Femur (tissue), 1 donor: ENCODE measurements at regions not wholly inside any gene's neighbourhood (a gene's known extent, or its start where the extent isn't known, plus 50 kb on each side); places are given as distances from the start of the nearest gene placed in this dataset.

Source experiments
- DNase-seq: peaks from one replicate; pipeline ENCODE4 v3.0.0-alpha.2; 2017

DNA sequence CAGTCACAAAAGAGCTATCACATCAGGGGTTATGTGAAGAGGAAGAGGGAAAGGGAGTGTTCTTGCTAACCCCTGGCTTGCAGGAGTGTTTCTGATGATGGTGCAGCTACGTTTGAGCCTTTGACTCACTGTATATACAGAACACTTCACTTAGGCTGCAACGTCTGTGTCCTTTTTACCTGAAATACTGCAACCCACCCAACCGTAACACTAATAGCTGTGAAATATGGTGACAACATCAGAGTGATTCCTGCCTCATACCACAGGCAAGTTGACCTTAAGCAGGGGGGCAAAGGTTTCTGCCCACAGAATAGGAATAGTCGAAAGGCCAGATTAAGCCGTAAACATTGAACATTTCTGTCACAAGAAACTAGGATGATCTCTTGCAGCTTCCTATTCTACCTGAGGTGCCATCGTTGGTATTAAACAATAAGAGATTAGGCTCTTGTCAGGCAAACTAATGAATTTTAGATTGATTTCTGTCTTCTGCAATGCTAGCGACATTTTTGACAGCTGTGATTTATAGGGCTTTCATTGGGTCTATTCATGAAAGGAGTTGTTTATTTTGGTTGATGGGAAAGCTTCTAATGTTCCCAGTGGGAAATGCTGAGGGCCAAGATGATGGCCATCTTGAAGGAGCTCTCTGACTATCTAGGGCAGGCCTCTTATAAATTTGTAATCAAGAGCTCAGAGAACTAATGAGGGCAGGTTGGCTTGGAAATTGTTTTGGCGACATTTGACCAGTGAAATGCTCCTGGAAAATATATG, 316.8 kb downstream of the PIK3C3 start:
- no peak for DNase-seq

DNA sequence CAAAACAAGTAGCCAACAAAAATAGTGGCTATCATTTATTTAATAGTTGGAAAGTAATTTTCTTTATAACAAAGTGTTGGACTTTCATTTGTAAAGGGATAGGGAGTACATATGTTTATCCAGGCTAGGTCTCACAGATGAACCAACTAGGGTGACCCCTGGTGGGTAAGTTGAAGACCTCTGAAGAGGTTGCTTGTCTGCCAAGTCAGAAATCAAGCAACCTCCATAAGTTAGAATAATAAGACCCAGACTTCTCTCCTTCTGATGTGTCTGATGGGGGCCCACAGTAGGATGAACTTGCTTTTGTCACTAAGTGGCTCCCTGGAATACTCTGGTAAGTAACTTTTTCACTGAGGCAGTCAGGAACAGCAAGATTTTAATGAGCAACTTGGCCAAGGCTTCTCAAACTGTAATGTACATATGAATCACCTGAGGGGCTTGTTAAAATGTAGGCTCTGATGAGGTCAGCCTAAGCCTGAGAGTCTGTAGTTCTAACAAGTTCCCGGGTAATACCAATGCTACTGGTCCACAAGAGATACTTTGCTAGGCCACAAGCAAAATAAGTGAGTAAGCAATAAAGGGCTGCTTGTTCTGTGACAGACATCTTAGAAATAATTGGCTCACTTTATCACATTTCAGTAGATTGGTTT, 319.6 kb downstream of the PIK3C3 start:
- no peak for DNase-seq

DNA sequence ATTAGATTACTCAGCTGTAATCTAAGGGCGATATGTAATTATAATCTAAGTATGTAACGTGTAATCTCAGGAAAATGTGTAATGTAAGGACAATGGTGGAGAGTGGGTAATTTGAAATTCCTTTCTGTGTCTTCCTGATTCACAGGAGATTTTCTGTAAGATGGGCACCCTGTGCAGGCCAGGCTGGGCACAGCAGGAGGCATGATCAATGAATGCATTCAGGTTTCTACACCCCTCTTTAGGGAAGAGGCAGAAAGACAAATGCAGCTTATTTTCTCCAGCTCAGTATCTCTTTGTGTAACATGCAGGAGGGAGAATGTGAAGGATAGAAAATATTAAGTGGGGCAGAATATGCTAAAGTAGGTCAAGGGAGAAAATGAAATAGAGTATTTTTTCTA, 320.1 kb downstream of the PIK3C3 start:
- DNase-seq = no peak

DNA sequence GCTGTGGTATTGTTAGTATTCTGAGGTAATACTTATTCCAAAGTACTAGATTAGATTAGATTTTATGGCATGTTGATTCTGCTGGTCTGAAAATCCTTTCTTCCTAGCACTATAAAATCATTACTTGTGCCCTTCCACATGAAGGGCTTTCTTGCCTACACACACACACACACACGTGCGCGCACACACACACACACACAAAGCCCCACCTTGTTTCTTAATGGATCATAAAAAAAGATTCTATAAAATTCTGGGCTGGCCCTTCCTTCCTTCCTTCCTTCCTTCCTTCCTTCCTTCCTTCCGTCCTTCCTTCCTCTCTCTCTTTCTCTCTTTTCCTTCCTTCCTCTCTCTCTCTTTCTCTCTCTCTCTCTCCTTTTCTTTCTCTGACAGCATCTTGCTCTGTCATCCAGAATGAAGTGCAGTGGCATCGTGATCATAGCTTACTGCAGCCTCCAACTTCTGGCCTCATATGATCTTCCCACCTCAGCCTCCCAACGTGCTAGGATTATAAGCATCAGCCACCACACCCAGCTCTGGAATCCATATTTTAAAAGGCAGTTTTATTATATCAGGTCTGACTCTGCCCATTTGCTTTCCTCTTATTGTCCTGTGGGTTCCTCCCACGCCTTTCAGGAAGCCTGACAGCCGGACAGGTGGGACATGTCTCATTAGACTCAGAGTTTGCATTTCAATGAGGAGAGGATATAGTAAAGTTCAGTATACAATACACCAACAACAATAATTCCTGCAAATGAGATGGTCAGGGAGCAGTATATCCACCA, 321.1 kb downstream of the PIK3C3 start:
- DNase-seq = no peak

DNA sequence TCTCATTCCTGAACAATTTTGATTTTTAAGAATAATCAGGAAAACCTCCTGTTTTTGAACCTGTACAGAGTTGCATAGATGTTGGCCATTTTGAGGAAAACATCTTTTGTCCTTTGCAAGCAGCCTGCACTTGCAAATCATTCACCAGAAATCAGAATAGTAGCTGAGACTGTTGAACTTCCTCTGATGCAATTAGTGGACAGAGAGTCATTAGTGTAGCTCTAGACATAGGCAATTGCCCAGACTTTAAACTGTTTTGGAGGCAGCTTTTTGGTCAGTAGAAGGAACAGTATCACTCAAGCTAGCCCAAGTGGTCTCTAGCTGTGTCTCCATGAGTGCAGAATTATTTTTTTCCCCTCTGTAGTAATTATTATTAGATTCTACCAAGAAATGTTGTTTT, 326.1 kb downstream of the PIK3C3 start:
- no peak for DNase-seq

DNA sequence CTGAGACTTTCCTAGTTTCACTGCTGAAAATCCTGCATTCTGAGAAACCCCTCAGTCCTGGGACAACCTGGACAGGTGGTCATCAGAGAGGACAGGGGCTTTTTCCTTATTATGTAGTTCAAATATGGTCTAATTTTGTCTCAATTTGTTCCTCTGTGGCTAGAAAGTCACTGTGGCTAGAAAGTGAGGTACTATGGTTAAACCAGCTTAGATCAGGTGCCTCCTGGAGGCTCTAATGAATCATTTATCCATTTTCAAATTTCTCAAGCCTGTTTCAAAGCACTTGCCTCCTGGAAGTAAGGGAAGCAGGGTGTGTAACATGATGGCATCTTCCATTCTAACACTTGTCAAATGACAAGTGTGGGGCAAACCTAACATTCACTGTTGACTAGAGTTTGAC, 326.8 kb downstream of the PIK3C3 start:
- no peak for DNase-seq

DNA sequence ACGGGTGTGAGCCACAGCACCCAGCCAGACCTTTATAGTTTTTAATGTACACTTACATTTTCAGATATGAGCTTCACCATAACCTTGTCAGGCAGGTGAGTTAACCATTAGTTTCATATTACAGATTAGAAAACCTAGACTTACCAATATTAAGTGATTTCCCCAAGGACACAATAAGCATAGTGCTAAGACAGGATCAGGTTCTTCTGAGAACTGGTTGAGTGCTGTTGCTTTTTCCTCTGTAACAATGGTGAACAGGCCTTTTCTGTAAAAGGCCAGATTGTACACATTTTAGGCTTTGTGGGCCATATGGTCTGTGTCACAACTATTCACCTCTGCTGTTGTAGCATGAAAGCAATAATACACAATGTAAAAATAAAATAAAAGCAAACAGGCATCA, 332.0 kb downstream of the PIK3C3 start:
- DNase-seq = no peak

DNA sequence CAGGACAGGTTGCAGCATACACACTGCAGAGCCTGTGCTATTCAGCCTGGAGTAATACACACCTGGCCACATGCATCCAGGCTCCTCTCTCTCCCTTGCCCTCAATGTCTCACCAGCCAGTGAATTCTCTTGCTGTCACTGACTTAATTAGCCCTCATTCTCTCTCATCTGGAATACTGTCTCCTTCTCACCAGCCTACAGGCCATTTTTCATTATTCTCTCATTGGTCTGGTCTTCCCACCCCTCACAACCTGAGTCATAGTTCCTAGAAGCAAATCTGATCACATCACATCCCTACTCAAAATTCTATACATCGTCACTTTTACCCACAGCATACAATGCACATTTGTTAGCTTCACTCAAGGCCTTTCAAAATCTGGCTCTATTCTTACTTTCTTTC, 333.1 kb downstream of the PIK3C3 start:
- DNase-seq = no peak

DNA sequence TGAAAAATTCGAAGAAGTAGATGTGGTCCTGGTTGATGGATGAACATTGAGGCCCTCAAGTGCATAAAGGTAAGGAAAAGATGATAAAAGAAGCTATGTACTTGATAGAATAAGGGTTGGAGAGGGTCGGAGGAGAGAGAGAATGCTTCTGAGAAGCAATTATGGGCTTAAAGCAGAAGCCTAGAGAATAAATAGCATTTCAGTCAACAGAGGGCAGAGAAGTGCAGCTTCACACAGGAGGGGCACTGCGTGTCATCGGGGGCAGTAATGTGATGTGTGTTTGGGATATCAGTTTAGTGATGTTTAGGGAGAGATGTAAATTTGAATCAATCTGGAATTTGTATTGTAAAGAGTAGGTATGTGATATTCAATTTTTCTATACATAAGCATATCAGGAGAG, 334.5 kb downstream of the PIK3C3 start:
- DNase-seq = no peak

DNA sequence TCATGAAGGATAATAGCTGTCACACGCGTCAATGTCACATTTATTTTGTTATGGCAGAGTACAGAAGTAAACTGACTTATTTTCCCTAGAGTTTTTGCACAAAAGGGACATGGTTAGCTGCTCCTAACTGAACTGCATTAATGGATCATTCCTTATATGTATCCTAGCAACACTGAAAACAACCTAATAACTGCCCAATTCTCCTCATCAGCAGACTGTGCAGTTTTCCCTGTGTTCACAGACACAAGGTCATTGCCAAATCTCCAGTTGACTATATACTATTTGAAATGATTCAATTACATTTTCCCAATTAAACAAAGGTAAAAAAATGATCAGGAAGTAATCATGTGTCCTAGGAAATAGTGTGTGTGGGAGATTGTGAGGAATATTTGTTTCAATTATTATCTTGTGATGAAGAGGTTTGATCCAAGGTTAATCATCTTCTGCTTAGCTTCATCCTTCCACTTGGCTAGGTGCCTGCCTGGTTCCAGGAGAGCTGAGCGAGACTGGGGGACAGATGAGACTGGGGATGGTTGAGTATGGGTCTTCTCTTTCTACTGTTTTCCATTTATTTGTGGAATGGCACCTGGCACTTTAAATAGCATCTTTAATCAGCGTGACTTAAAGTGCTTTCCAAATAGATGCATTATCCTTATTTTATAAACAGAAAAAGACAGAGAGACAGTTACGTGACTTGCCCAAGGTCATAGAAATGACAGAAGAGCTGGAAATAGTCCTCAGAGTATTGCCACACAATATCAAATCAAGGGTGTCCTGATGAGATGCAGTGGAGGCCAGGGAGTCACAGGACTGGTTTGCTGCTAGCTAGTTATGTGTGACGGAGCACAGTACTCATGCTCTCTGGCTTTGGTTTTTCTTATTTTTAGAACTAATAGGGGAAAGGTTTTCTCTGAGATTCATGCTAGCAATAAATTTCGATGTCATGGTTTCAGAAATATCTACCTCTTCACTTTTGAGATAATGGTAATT, 335.6 kb downstream of the PIK3C3 start:
- DNase-seq = no peak

DNA sequence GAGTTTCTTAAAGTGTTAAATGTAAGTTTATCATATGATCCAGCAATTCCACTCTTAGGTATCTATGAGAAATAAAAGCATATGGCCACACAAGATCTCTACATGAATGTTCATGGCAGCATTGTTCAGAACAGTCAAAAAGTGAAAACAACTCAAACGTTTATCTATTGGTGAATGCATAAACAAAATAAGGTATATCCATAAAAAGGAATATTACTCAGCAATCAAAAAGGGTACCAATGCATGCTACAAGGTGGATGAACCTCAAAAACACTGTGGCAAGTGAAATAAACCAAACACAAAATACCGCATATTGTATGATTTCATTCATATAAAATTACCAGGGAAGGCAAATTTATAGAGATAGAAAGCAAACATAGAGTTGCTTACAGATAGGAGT, 337.6 kb downstream of the PIK3C3 start:
- no peak for DNase-seq

DNA sequence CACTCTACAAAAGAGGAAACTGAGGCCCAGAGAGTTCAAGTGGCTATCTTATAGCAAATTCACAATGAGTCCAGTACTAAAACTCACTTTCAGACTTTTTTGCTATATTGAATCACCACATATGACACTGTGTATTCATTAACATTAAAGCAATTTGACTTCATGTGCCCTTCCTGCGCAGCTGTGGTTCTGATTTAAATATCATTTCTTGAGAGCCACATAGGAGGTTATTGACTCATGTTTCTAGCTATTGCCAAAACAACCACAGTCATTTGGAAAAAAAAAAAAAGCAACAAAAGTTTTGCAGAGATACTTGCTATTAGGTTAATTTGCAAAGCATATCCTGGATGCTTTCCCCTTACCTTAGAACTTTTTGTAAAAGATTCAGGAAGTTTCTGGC, 341.2 kb downstream of the PIK3C3 start:
- DNase-seq = no peak

DNA sequence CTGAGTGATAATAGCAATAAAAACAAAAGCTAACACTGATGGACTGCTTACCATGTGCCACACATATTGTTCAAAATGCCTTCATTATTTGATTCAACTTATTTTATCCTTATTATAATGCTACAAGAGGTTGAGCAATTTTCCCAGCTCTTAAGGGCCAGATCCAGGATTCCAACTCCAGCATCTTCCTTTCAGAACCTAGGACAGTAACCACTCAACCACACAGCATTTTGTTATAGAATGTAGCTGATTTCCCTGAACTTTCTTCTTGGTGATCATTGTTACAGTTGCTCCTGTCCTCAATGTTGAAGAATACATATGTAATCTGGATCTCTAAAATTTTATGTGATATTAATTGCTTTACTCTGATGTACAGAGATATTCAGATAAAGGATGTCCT, 341.7 kb downstream of the PIK3C3 start:
- DNase-seq = no peak

DNA sequence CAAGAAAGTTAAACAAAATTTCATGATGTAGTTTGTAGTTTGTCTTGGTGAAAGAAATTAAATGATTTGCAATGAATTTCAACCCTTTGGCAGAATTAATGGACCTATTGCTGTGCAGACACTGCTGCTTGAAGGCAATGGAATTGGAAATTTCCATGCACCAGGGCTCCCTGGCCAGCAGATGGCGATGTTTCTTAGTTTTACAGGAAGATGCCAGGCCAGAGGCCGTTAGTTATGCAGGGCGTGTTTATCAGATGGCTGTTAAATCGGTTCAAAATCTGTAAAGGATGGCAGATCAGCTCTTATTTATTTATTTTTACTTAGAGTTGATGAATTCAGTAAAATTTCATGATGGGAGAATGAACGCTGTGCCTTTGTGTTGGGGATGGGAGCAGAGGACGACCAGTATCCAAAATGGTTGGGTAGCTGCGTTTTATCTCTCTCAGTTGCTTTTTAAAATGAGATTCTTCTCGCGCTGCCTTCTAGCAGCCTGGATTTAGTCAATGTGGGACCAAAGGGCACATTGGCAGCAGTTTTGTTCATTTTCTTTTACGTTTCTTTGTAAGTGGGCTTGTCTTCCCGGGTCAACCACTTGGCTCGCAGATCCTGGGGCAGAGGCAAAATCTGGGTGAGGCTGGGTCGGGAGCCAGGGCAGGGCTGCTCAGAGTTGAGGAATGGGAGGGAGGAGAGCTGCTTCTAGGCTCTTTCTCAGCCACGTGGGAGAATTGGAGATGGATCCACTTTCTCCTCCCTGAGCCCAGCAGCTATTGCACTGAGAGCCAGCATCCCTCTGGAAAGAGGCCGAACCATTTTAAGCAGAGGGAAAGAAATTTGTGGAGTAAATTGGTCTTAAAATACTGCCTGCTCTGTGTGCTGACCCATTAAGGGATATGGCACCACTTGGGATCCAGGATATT, 344.0 kb downstream of the PIK3C3 start:
- peak; percentile 82 for DNase-seq

DNA sequence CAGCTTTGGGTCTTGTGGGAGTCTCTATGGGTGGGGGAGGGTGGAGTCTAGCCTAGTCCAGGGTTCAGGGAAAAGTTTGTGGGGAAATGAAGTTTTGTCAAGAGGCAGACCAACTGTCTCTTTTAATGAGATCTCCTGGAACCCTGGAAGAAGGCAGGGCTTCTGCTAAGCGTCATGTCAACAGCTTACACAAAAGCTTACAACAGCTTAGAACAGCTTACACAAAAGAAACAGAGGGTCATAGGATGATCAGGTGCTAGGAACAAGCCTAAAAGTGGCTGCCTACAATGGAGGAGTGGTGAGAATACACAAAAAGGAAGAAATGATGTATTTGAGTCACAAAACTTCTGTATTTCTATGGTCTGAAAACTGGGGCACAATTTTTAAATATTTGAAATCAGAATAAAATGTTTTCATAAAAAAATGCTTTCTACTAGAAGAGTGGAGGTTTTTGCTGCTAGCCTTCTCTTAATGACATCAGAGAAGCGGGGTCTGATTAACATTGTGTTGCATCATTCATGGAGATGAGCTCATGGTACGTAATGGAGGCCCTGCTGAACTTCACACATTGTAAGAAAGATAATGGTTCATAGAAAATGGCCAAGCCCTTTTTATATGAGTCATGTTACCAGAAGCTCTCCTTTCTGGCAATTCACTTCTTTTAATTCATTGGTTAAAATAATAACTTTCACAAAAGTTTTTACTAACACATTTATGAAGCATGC, 351.0 kb downstream of the PIK3C3 start:
- DNase-seq = no peak

DNA sequence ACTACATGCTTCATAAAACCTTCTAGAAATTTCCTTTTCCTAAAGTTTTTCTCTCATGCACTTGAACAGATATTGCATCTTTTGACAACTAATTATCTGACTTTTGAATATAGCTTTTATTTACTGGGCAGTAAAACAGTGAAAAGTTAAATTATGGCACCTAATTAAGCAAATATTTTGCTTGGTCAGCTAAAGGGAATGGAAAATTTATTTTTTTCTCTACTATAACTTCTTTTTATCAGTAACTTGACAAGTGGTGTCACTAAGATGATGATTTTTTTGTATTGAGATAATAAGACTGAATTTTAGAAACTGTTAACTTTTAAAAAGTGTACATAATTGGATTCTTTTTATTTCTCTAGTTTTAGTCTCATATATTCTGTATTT, 351.6 kb downstream of the PIK3C3 start:
- DNase-seq = no peak

DNA sequence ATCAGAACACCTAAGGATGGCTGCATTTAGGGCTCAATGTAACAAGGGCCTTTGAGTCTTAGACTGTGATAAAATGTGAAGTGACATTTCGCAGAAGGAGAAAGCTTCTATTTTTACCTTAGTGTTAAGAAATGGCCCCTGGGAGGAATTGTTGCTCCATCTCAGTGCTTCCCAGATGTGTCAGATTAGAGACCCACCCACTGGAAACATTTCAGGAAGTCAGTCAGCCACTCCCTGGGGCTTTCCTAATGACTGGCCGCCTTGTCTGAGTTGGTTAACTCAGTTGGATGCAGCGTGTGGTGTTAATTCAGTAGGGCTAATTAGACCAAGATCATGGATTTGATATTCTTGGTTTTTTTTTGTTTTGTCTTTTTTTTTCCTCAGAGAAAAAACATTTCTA, 355.9 kb downstream of the PIK3C3 start:
- DNase-seq = no peak

DNA sequence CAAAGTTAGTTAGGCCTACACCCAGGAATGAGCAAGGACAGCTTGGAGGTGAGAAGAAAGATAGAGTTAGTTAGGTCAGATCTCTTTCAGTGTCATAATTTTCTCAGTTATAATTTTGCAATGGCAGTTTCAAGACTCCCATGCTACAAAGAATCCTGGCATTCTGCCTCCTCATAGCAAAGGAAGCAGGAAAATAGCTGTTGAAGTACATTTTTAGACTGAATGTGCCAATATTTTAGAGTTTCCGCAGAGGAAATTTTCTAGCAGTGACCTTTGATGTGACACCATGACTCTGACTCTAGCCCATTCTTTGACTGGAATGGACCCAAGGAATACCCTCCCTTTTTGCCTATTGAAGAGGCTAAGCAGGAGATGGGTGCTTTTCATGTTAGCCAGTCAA, 371.7 kb downstream of the PIK3C3 start:
- DNase-seq = no peak

DNA sequence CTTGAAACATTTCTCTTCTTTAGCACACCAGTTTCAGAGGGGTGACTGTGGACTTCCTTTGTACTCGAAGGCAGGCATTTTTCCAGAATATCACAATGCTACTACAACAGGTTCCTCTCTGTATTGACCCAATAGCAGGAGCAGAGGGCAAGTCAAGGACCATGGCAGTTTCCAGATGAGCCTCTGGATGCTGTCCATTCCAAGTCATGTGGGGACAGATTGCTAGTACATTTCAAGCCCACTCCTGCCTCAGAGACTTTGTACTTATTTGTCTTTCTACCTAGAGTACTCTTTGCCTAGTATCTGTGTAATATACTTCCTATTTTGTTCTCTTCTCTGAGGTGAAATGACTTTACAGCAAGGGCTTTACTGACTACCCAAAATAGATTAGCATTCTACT, 373.9 kb downstream of the PIK3C3 start:
- DNase-seq = no peak

DNA sequence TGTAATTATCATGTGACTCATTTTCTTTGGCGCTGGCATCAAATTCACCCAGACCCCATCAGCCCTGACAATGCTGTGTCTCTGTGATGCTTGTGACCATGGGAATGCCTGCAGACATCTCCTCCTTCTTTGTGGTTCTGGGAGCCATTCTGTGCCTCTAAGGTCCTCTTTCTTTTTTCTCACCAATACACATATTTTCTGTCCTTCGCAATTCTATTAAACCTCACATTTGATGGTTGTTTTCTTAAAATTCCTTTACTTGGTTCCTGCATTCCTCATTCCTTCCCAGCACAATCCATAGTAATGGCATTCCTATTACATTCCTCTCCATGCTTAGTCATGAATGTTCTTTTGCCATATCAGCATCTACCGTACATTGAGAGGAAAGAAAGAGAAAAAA, 375.3 kb downstream of the PIK3C3 start:
- no peak for DNase-seq

DNA sequence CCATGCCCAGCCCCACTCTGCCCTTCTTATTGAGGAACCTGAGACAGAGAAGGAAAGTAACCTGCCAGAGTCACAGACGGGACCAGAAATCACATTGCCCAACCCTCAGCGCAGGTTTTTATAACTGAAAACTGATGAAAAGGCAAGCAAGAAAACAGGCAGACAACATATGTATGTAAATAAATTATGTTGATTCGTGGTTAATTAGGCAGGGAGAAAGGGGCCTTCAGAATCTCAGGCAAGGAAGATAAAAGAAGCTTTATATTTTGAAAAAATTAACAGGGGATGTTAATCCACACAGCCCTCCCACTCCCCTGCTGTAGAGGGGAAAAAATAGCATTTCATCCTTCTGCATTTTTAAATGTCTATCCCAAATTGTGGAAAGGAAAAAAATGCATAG, 378.5 kb downstream of the PIK3C3 start:
- no peak for DNase-seq
